ENCODE measurements at regions not wholly inside any gene's neighbourhood (a gene's known extent, or its start where the extent isn't known, plus 50 kb on each side); places are given as distances from the start of the nearest gene placed in this dataset.

GRCh38 chr4:166391501-166391900 lies 518.5 kb downstream of the TLL1 start:
- Histone ChIP-seq H3K4me2 (ENCODE audit: low read depth, low read length) (no peak overlapping the region), H3K4me1 (ENCODE audit: insufficient read depth, low read length) (no peaks in the 10 kb centered on the region), H3K9me3 (ENCODE audit: low read length) (no peaks in the 10 kb centered on the region), H3K27ac (ENCODE audit: extremely low read length, insufficient read depth, low read length) (no peak overlapping the region), H2AFZ (ENCODE audit: low read length) (no peak overlapping the region), H4K20me1 (ENCODE audit: insufficient read depth, low read length) (no peaks in the 10 kb centered on the region), H3K36me3 (replicated peaks in 1 of 2; ENCODE audit: control insufficient read depth in 1 of 2, insufficient read depth in 2 of 2, low read length in 2 of 2) (no peaks in the 10 kb centered on the region), H3K27me3 (ENCODE audit: control insufficient read depth in 1 of 2, insufficient read depth in 2 of 2, low read length in 2 of 2) (no peaks in the 10 kb centered on the region), H3K4me3 (replicated peaks in 1 of 3; ENCODE audit: insufficient read depth in 1 of 3, low read depth in 2 of 3, low read length in 3 of 3) (no peak overlapping the region), H3K9ac (ENCODE audit: insufficient read depth, low read depth, low read length) (no peak overlapping the region), H3K79me2 (ENCODE audit: insufficient read depth, low read length) (no peaks in the 10 kb centered on the region)
- POLR2A ChIA-PET, result no interaction called here
- WGBS (ENCODE audit: low lambda C conversion rate), result 0% methylated on average over 1 of the region's 1 CpG
- TF ChIP-seq PBX2 (CRISPR knock-in tag; IDR thresholded peaks at IDR 0.05) (no peak), ZNF567 (CRISPR knock-in tag; IDR thresholded peaks at IDR 0.05; ENCODE audit: borderline replicate concordance) (no peak), ZFP91 (CRISPR knock-in tag; IDR thresholded peaks at IDR 0.05; ENCODE audit: borderline replicate concordance) (no peak), MYPOP (CRISPR knock-in tag; IDR thresholded peaks at IDR 0.05) (no peak), HOXD1 (CRISPR knock-in tag; IDR thresholded peaks at IDR 0.05) (no peak), SATB2 (CRISPR knock-in tag; IDR thresholded peaks at IDR 0.05) (no peak), DBP (CRISPR knock-in tag; IDR thresholded peaks at IDR 0.05; ENCODE audit: not compliant biosample characterization) (no peak), RAD51 (IDR thresholded peaks at IDR 0.05; ENCODE audit: borderline replicate concordance) (no peak), ZMAT5 (CRISPR knock-in tag; IDR thresholded peaks at IDR 0.05; ENCODE audit: borderline replicate concordance, low read depth) (no peak), REL (CRISPR knock-in tag; conservative IDR thresholded peaks at IDR 0.05) (no peak), ZIK1 (CRISPR knock-in tag; IDR thresholded peaks at IDR 0.05; ENCODE audit: borderline replicate concordance, low read depth) (no peak), ZNF205 (CRISPR knock-in tag; IDR thresholded peaks at IDR 0.05) (no peak), YEATS4 (CRISPR knock-in tag; IDR thresholded peaks at IDR 0.05; ENCODE audit: borderline replicate concordance) (no peak), ZNF432 (CRISPR knock-in tag; IDR thresholded peaks at IDR 0.05; ENCODE audit: borderline replicate concordance) (no peak), SIX1 (CRISPR knock-in tag; IDR thresholded peaks at IDR 0.05; ENCODE audit: borderline replicate concordance) (no peak), KDM5B (CRISPR knock-in tag; IDR thresholded peaks at IDR 0.05; ENCODE audit: borderline replicate concordance) (no peak)
- in situ Hi-C loops (cut with HindIII; ENCODE audit: extremely low pct_ligation_motif_present, low pct_unique_long_range_greater_than_20kb) (no loop called here), intact Hi-C loops (cut with micrococcal nuclease; ENCODE audit: unreplicated experiment) (no loop called here)
- FAIRE-seq (no peak), DNase-seq (ENCODE audit: low spot score) (no peak), ATAC-seq (no peak)
- no TSS peak for BruUV-seq (replicated peaks)
- CTCF ChIA-PET (ENCODE audit: low intra/inter-chr PET ratio, low total read pairs), result no interaction called here
